EH (cell line): ENCODE measurements at regions not wholly inside any gene's neighbourhood (a gene's known extent, or its start where the extent isn't known, plus 50 kb on each side); places are given as distances from the start of the nearest gene placed in this dataset.

Experiments used
- DNase-seq: peaks from one replicate; pipeline ENCODE4 v3.0.0-alpha.2; 2015; ENCODE audit warnings: low read depth

GRCh38 chr4:126223784-126224407 is 909.1 kb downstream of the FAT4 start:
- peak; percentile 27 for DNase-seq

- DNase-seq, result no peak
Observed at GRCh38 chr4:126227428-126227827, 912.7 kb downstream of the FAT4 start.

- DNase-seq, result no peak
Observed at GRCh38 chr4:126230269-126230668, 915.5 kb downstream of the FAT4 start.

GRCh38 chr4:126233483-126233882 is 918.7 kb downstream of the FAT4 start:
- no peak for DNase-seq

GRCh38 chr4:126238013-126238412 is 923.3 kb downstream of the FAT4 start:
- no peak for DNase-seq

- no peak for DNase-seq
Observed at GRCh38 chr4:126241634-126242033, 926.9 kb downstream of the FAT4 start.

- DNase-seq, result no peak
Observed at GRCh38 chr4:126242679-126243390, 928.1 kb downstream of the FAT4 start.

- no peak for DNase-seq
Observed at GRCh38 chr4:126247409-126247808, 932.7 kb downstream of the FAT4 start.

GRCh38 chr4:126250006-126250405 is 935.3 kb downstream of the FAT4 start:
- DNase-seq, result no peak

- DNase-seq, result no peak
Observed at GRCh38 chr4:126251169-126251568, 936.4 kb downstream of the FAT4 start.

- no peak for DNase-seq
Observed at GRCh38 chr4:126262665-126263064, 947.9 kb downstream of the FAT4 start.

- DNase-seq, result peak; percentile 58
Observed at GRCh38 chr4:126264839-126265238, 950.1 kb downstream of the FAT4 start.

GRCh38 chr4:126265888-126266287 is 951.1 kb downstream of the FAT4 start:
- DNase-seq, result no peak

- DNase-seq, result peak; percentile 34
Observed at GRCh38 chr4:126267689-126268088, 952.9 kb downstream of the FAT4 start.

- peak; percentile 15 for DNase-seq
Observed at GRCh38 chr4:126268106-126268505, 953.4 kb downstream of the FAT4 start.

- no peak for DNase-seq
Observed at GRCh38 chr4:126269106-126269505, 954.4 kb downstream of the FAT4 start.

GRCh38 chr4:126271292-126271691 is 956.5 kb downstream of the FAT4 start:
- no peak for DNase-seq

GRCh38 chr4:126273746-126274145 is 959.0 kb downstream of the FAT4 start:
- no peak for DNase-seq

- no peak for DNase-seq
Observed at GRCh38 chr4:126291886-126292285, 977.1 kb downstream of the FAT4 start.

- DNase-seq, result no peak
Observed at GRCh38 chr4:126298271-126298670, 983.5 kb downstream of the FAT4 start.

GRCh38 chr4:126306152-126306869 is 991.6 kb downstream of the FAT4 start:
- peak; percentile 1 for DNase-seq

- DNase-seq, result no peak
Observed at GRCh38 chr4:126318376-126318775, 1003.6 kb downstream of the FAT4 start.

- DNase-seq, result no peak
Observed at GRCh38 chr4:126328914-126329313, 1014.2 kb downstream of the FAT4 start.
